NCI-H2029 (cell line): ENCODE measurements at regions not wholly inside any gene's neighbourhood (a gene's known extent, or its start where the extent isn't known, plus 50 kb on each side); places are given as distances from the start of the nearest gene placed in this dataset.
"Not testable (repeated sequence)": the region's sequence is repeated elsewhere in the genome, so short reads cannot be mapped to it uniquely, and the experiment has no call there.

Source experiments
- DNase-seq: peaks from one replicate; lab custom pipeline; 2025; lab: John Stamatoyannopoulos, UW

DNA sequence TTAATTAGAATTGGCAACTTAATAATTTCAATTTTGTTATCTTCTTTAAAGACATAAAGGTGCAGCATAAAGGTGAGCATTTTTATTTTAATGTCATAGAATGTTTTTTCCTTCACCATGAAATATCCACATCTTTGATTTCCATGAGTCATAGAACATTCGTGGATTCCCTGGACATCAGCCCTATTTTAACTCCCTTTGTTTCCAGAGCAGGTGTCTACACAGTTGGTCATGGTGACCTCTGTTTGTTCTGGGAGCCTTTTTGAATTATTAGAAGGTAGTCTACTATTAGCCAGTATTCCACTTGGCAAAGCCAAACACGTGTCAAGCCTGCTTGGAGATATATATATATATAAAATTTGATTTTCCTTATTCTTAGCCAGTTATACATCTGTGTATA, 572.9 kb downstream of the LTN1 start:
- DNase-seq = no peak

GRCh38 chr21:28418726-28419514, 573.8 kb downstream of the LTN1 start:
- DNase-seq = no peak

GRCh38 chr21:28410256-28410655, 582.4 kb downstream of the LTN1 start:
- DNase-seq = no peak

DNA sequence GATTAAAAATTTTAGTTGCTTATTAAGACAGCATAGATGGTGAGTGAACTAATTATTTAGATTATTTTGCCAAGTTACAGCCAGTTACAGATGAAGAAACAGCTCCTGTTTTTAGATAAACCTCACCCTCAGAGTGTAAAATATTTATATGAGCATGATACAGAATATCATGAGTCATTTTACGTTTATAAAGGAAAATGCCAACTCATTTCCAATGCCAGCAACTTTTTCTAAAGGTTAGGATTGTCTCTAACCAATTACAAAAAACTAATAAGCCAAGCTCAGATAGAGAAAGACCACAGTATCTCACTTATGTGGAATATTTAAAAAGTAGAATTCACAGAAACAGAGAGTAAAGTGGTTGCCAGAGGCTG, 590.1 kb downstream of the LTN1 start:
- no peak for DNase-seq

- no peak for DNase-seq
Observed at GRCh38 chr21:28397040-28397439, 595.6 kb downstream of the LTN1 start.

DNA sequence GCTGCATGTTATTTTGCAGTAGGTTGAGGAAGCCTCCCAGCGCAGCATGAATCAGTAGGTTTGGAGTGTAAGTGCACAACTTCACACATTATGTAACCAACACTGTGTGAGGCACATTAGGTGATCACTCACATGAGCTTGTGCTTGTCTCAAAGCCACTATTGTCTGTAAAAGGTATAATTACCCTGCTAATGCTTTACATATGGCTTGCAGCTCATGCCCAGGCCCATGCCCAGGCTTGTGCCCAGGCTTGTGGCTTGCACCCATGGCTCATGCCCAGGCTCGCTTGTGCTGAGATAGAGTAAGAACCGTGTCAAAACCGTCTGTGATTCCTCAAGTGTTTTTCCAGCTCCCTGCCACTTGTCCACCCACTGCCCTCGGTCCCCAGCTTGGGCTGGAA, 596.3 kb downstream of the LTN1 start:
- DNase-seq = no peak

- DNase-seq = peak; percentile 95
Observed at GRCh38 chr21:28393279-28393678, 599.4 kb downstream of the LTN1 start.

DNA sequence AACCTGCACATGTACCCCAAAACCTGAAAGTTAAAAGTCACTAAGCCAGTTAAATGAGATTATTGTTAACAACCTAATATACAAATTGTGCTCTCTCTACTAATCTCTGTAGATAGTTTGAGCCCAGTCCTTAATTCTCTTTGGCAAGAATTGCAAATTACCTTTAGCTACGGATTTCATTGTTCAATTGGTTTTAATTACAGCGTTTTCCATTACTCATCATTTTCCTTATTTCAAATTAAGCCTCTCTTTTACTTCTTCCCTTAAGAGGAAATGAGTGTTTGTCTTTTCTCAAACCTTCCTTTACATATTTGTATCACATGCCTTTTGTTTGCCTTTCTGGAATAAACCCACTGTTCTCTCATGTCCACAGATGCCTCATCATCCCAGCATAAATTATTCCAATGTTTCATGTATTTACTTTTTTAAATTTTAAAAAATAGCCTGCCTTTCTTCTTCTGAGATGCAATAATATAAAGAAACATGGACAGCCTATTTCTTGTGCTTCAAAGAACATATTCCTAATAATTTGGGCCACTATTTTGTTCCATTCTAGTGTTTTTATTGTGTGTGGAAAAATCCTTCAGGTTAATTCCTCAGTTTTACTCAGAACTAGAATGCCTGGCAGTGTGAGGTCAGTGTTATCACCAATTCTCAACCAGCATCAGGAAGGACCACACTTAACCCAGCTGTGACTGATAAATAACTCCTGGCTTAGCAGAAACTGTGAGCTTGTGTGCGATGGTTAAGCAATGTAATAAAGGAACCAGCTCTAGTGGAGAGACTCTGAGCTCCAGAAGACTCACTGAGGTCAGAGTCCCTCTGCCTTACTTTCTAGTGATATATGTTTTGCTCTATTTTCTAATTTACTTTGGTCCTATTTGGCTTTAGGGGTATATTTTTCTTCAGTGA, 600.5 kb downstream of the LTN1 start:
- DNase-seq = no peak

DNA sequence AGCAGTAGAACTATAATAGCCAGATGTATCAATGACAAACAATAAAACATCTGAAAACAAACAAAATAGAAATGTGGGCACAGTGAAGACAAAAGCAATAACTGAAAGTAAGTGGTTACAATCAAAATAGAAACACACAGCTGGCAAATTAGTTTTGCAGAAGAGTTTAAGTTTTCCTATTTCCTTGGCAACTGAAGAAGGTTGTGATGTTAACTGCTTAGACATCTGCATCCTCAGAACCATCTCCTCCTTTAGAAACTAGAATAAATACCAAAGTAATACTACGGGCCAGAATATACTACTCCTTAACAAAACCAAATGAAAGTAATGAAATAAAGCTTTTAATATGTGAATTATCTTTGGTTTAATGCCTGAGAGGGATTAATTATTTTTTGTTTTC, 605.5 kb downstream of the LTN1 start:
- DNase-seq = no peak

DNA sequence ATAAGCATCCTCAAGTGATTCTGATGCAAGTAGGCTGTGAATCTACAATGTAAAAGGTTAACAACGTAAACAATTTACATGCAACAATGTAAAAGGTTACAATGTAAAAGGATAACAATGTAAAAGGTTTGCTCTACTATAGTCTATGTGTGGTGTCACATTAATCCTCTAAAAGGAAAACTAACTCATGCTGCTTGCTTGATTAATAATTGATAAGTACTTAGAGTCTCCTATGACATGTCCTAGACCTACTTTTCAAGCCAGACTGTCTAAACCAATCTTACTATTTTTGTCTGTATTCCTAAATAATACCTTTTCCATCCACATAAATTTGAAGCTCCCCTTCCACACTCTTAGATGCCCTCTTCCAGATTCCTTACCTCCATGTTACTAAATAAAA, 606.8 kb downstream of the LTN1 start:
- DNase-seq = no peak

DNA sequence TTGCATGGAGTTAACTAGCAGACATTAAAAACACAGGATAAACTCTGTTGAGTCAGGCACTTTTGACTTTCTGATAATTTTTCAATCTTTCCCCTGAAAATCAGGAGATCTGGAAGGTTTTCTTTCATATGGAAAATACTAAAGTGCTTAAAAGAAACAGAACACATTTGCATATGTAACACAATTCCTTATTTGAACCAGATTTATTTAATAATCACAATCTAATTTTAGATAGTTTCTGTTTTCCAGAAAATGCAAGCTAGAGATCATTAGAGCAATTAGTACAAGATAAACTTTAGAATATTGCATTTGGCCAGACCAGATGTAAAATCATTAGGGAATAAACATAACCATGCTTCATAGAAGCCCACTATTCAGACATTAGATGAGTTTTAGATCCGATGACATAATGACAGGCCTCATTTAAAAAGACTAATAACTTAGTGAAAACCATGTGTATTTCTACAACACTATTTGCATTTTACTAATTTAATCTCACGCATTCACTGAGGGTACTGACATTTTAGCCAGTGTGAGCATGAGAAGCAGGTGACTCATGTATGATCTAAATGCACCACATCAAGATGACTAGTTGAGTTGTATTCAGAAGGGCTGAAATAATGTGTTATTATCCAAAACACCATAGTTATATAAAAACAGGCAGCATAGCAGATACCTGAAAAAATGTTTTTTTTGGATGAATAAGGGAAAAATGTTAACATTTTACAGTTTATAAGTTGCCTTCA, 611.5 kb downstream of the LTN1 start:
- DNase-seq = not testable (repeated sequence)

DNA sequence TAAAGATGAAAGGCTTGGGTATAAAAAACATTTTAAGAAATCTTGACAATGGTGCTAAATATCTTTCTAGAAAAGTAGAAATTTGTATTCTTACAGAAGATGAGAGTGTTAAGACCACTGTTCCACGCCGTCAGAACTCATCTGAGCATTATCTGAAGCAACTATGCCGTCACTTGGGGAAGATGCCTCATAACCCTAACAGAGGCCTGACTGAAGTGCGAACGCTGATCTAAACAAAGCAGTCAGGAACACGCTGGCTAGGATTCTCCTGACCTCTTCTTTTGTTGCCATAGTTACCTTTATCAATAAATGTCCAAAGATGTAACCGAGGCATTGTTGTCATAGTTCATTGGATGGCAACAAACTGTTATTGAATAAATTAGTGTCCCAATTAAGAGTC, 612.4 kb downstream of the LTN1 start:
- no peak for DNase-seq

DNA sequence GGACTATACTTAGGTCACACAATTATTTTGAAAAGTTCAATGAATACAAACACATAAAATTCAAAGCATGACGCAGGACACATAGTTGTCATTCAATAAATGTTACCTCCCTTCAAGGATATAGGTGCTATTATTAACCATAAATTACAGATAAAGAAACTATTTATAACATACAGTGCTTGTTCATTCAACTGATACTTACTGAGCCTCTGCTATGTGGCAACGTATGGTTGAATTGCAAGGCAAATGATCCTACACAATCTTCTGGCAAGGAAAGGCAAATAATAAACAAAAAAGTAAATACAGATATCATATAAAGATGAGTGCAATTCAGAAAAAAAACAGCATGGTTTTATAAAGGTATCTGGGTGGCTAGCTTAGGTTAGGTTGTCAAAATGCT, 614.7 kb downstream of the LTN1 start:
- no peak for DNase-seq

DNA sequence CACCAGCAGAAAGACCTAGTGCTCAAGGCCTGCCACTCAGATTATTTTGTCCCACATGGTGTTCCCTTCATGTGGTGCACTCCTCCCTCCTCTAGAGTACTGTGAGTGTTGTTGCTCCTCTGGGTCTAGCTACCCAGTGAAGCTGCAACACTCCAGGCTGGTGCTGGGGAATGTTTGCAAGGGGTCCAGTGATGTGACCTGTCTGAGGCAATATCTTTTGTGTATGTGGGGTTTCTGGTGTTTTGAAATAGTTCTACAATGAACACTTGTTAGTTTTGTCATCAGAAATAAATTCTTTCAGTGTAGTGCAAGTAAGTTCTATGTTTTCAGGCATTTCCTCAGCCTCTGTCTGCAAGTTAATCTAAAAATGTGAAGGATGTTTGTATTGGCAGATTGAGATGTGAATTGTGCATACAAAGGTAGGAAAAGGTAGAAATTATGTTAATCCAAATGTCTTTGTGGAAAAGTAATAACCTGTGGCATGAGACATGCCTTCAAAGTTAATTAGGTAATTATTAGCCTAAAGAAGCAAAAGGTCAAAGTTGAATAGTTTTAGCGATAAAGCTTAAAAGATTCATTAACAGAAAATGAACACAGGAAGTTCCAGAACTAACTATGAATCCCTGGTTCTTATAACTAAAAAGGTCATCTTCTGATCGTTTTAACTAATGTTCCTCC, 616.8 kb downstream of the LTN1 start:
- DNase-seq = no peak

GRCh38 chr21:28374881-28375280, 617.8 kb downstream of the LTN1 start:
- no peak for DNase-seq

DNA sequence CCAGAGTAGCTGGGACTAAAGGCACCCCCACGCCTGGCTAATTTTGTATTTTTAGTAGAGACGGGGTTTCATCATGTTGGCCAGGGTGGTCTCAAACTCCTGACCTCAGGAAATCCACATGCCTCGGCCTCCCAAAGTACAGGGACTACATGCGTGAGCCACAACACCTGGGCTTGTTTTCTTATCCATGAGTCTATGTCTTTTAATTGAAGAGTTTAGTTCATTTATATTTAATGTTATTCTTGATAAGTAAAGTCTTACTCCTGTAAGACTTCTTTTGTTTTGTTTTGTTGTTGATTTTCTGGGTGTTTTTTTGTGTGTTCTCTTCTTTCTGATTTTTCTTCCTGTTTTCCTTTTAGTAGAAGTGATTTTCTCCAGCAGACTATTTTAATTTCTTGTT, 621.0 kb downstream of the LTN1 start:
- no peak for DNase-seq

DNA sequence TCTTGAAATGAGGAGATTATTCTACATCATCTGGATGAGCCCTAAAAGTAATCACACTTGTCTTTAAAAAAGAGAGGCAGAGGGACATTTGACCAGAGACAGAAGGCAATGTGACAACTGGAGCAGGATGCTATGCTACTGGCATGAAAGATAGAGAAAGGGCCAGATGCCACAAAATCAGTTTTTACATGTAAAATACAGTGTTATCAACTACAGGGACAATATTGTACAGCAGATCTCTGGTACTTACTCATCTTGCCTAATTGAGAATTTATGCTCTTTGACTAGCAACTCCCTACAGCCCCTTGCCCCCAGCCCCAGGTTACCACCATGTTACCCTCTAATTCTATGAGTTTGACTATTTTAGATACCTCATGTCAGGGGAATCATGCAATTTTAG, 633.4 kb downstream of the LTN1 start:
- DNase-seq = no peak

- no peak for DNase-seq
Observed at GRCh38 chr21:28358702-28359101, 634.0 kb downstream of the LTN1 start.

GRCh38 chr21:28358170-28358569, 634.5 kb downstream of the LTN1 start:
- no peak for DNase-seq

DNA sequence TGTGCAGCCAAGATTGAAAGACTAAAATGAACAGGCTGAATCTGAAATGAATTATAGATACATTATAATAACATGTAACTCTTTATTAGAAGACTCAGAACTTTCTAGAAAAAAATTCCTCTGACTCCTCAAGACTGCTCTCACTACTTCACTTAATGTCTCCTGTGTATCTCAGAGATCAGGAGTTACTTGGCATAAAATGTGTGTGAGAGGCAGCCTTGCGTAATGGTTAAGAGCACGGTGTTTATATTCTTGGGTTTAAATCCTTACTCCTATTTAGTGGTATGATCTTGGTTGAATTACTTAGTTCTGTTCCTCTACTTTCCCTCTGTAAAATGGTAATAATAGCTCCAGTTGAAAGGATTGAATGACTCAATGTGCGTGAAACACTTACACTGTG, 634.9 kb downstream of the LTN1 start:
- DNase-seq = no peak

GRCh38 chr21:28356422-28356821, 636.3 kb downstream of the LTN1 start:
- no peak for DNase-seq

GRCh38 chr21:28345934-28346333, 646.7 kb downstream of the LTN1 start:
- DNase-seq = no peak
